NB4 (cell line): ENCODE measurements at regions not wholly inside any gene's neighbourhood (a gene's known extent, or its start where the extent isn't known, plus 50 kb on each side); places are given as distances from the start of the nearest gene placed in this dataset.

Experiments used
- MYC ChIP-seq: IDR thresholded peaks from 2 replicates; pipeline ENCODE4 v1.6.1; 2011; ENCODE audit warnings: low read depth, low read length
- POLR2A ChIP-seq: IDR thresholded peaks from 2 replicates; pipeline ENCODE4 v1.6.1; 2011; ENCODE audit warnings: mild to moderate bottlenecking; ENCODE audit not compliant: insufficient read length; ENCODE audit errors: extremely low read depth
- TF ChIP-seq, protein P1 (sequence below): IDR thresholded peaks from one replicate; pipeline ENCODE4 v1.5.1; 2012; ENCODE audit warnings: low read depth, low read length
- TF ChIP-seq, protein P2 (sequence below): IDR thresholded peaks from 2 replicates; pipeline ENCODE4 v1.6.1; 2011; ENCODE audit warnings: low read depth, low read length

DNA sequence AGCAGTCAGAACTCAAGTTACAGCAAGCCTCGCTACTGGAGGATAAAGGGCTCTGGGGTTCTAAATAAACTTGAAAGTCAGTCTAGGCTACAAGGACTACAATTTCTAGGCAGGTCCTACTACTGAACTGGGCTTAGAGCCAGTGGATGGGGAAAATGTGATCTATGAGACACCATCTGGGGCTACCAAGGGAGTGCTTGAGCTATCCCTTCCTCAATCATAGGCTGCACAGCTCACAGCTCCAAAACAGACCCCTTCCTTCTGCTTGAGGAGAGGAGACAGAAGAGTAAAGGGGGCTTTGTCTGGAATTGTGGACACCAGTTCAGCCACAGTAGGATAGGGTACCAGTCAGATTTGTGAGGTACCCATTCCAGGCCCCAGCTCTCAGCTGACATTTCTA is 145.8 kb upstream of the SNX7 start:
- TF ChIP-seq, protein P1, sequence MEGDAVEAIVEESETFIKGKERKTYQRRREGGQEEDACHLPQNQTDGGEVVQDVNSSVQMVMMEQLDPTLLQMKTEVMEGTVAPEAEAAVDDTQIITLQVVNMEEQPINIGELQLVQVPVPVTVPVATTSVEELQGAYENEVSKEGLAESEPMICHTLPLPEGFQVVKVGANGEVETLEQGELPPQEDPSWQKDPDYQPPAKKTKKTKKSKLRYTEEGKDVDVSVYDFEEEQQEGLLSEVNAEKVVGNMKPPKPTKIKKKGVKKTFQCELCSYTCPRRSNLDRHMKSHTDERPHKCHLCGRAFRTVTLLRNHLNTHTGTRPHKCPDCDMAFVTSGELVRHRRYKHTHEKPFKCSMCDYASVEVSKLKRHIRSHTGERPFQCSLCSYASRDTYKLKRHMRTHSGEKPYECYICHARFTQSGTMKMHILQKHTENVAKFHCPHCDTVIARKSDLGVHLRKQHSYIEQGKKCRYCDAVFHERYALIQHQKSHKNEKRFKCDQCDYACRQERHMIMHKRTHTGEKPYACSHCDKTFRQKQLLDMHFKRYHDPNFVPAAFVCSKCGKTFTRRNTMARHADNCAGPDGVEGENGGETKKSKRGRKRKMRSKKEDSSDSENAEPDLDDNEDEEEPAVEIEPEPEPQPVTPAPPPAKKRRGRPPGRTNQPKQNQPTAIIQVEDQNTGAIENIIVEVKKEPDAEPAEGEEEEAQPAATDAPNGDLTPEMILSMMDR = no peak
- TF ChIP-seq, protein P2, sequence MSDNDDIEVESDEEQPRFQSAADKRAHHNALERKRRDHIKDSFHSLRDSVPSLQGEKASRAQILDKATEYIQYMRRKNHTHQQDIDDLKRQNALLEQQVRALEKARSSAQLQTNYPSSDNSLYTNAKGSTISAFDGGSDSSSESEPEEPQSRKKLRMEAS = no peak
- TF ChIP-seq MYC = no peak
- TF ChIP-seq POLR2A = no peak
